Neutrophil (primary cell): ENCODE measurements at regions not wholly inside any gene's neighbourhood (a gene's known extent, or its start where the extent isn't known, plus 50 kb on each side); places are given as distances from the start of the nearest gene placed in this dataset.

Experiments
- H3K27ac ChIP-seq: fragments of 200-600 bp; sonication (generic); 2 replicates; pipeline ENCODE4 v1.5.1; 2016; ENCODE audit warnings: mild to moderate bottlenecking, moderate library complexity
- H3K27me3 ChIP-seq: fragments of 200-600 bp; sonication (generic); 2 replicates; pipeline ENCODE4 v1.6.0; 2016; ENCODE audit warnings: mild to moderate bottlenecking
- H3K36me3 ChIP-seq: fragments of 200-600 bp; sonication (generic); 2 replicates; pipeline ENCODE4 v1.5.1; 2017
- H3K4me1 ChIP-seq, 2 experiments: fragments of 200-600 bp in 1 of 2; sonication (generic) in 1 of 2; 1 replicate in 1 of 2; 2 replicates in 1 of 2; pipeline versions ENCODE4 v1.5.1 to v1.6.1; 2013 to 2016; ENCODE audit warnings: low read depth in 1 of 2, low read length in 1 of 2, mild to moderate bottlenecking in 1 of 2, moderate library complexity in 1 of 2; ENCODE audit not compliant: control insufficient read depth in 1 of 2, insufficient read depth in 1 of 2
- H3K4me3 ChIP-seq, 2 experiments: fragments of 200-600 bp in 1 of 2; sonication (generic) in 1 of 2; 1 replicate in 1 of 2; 2 replicates in 1 of 2; pipeline ENCODE4 v1.5.1; 2013 to 2016; ENCODE audit warnings: low read depth in 1 of 2, low read length in 1 of 2, mild to moderate bottlenecking in 1 of 2, moderate library complexity in 1 of 2
- H3K9me3 ChIP-seq: fragments of 200-600 bp; sonication (generic); 2 replicates; pipeline ENCODE4 v1.5.1; 2016
- TF ChIP-seq, protein P1 (sequence below): fragments of 200-600 bp; sonication (generic); IDR thresholded peaks from 2 replicates; pipeline ENCODE4 v1.5.1; 2016; ENCODE audit warnings: antibody characterized with exemption

DNA sequence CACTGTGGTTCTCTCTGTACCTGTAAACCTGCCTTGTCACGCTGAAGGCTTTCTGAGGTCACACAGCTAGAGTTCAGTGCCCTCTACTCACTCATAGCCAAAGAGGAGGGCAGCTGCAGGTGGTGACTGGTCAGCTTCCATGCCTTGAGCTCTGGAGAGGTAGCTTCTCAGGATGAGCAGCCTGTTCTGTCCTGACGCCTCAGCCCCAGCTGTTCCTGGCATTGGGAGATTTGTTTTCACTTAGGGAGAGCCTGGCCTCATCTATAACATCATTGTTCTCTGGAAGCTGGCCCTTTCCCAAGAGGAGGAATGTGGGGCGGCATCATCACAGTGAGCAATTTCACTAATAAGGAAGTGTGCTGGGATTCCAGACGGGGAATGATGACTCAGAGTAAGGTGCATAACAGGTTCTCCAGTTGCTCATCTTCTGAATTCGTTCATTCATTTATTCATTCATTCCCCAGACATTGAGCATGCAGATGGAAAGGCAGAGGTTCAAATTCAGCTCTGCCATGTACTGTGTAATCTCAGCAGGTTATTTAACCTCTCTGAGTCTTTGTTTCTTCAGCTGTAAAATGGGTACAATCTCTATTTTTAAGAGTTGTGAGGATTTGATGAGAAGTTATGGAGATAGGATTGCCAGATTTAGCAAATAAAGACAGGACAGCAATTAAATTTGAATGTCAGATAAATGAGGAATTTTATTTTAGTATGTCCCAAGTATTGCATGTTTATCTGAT is 255.8 kb upstream of the CRY1 start:
- Histone ChIP-seq H3K9me3 (no peaks in the 10 kb centered on the region), H3K4me3 (no peak overlapping the region), H3K36me3 (no peaks in the 10 kb centered on the region), H3K27me3 (no peaks in the 10 kb centered on the region), H3K27ac (no peak overlapping the region), H3K4me1 (peaks cover 14 to 23% of the 10 kb centered on the region in 2 experiments)
- TF ChIP-seq, protein P1, sequence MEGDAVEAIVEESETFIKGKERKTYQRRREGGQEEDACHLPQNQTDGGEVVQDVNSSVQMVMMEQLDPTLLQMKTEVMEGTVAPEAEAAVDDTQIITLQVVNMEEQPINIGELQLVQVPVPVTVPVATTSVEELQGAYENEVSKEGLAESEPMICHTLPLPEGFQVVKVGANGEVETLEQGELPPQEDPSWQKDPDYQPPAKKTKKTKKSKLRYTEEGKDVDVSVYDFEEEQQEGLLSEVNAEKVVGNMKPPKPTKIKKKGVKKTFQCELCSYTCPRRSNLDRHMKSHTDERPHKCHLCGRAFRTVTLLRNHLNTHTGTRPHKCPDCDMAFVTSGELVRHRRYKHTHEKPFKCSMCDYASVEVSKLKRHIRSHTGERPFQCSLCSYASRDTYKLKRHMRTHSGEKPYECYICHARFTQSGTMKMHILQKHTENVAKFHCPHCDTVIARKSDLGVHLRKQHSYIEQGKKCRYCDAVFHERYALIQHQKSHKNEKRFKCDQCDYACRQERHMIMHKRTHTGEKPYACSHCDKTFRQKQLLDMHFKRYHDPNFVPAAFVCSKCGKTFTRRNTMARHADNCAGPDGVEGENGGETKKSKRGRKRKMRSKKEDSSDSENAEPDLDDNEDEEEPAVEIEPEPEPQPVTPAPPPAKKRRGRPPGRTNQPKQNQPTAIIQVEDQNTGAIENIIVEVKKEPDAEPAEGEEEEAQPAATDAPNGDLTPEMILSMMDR, result no peak

DNA sequence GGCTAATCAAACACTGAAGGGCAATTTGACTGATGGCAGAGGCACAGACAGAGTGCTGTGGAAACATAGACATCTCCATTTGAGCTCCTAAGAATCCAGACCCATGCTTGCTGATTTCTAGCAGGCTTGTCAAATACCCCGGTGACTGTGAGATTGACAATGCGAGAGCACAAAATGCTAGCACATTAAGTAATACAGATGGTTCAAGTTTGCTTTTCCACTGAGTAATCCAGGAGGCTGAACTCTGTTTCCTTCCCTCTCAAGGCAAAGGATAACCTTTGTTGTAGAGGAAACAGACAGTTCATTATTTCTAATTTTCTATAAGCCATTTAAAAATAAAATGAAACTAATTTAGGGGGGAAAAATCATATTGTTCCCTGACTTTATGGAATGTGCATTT is 256.5 kb upstream of the CRY1 start:
- Histone ChIP-seq H3K36me3 (no peaks in the 10 kb centered on the region), H3K4me1 (peaks cover 14 to 23% of the 10 kb centered on the region in 2 experiments), H3K9me3 (no peaks in the 10 kb centered on the region), H3K4me3 (no peak overlapping the region), H3K27me3 (no peaks in the 10 kb centered on the region), H3K27ac (no peak overlapping the region)
- TF ChIP-seq, protein P1, result no peak

DNA sequence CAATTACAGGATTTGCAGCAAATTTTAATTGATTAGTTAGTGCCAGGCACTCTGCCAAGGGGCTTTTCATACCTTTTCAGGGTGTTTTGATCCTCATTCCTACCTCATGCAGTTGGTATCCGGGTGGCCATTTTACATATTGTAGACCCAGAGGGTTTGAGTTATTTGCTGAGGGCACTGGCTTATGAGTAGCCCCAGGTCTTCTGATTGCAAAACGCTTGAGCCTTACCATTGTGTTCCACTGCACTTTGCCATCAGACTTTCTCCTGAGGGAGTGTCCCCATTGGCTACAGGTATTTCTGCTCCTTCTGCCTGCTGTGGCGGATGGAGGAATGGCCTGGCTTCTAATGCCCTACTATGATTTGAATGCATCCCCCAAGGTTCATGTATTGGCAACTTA is 257.8 kb upstream of the CRY1 start:
- Histone ChIP-seq H3K36me3 (no peaks in the 10 kb centered on the region), H3K27me3 (no peaks in the 10 kb centered on the region), H3K9me3 (no peaks in the 10 kb centered on the region), H3K4me1 (peaks cover 14 to 23% of the 10 kb centered on the region in 2 experiments), H3K4me3 (no peak overlapping the region), H3K27ac (no peak overlapping the region)
- TF ChIP-seq, protein P1, result no peak

DNA sequence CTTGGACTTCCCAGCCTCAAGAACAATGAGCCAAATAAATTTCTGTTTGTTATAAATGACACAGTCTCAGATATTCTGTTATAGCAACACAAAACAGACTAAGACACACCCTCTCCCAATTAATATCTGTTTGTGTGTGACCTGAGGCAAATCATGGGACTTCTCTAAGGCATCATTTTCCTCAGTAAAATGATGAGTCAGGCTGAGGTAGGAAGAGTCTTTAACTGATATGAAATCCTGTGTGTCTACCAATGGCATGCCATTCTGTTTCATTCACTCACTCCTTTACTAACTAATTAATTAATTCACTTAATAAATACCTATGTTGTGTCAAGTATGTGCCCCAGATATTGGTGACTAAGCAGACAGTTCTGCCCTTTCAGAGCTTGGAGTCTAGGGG is 258.4 kb upstream of the CRY1 start:
- TF ChIP-seq, protein P1, result no peak
- peaks cover 14 to 23% of the 10 kb centered on the region in 2 experiments for H3K4me1 ChIP-seq
- H3K4me3 ChIP-seq, result no peak overlapping the region
- no peaks in the 10 kb centered on the region for H3K27me3 ChIP-seq
- H3K9me3 ChIP-seq, result no peaks in the 10 kb centered on the region
- peak overlapping the region; percentile 71 for H3K27ac ChIP-seq
- H3K36me3 ChIP-seq, result no peaks in the 10 kb centered on the region

DNA sequence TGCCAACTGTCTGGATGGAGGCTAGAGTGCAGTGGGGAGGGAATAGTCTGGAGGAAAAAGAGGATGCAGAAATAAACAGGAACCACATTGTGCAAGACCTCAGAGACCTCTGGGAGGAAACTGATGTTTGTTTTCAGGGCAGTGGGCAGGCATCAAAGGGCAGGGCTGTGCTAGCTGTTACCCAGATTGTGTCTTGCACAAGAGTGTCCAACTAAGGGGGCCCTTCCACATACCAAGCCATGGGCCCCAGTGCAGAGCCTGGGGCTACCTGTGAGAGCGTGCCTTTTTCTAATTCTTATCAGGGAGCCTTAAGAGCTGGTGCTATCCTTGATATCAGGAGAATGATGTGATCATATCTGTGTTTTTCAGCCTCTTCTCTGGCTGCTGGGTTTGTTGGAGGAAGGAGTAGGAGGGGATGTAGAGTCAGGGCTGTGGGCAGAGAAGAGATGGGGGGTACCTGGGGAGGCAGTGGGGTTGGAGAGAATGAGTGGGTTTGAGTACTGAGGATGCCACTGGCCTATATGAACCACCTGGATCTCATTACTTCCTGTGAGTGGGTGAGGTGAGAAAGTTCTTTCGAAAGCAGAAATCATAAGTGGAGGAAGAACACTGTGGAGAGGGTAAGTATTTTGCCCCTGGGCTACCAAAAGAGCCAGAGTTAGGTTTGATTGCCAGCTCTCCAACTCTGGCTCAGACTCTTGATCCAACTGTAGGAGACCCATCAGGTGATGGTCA is 259.2 kb upstream of the CRY1 start:
- TF ChIP-seq, protein P1, result no peak
- H3K27ac ChIP-seq, result peak overlapping the region; percentile 71

More for the DNA sequence above, 259.2 kb upstream of the CRY1 start:
- no peaks in the 10 kb centered on the region for H3K36me3 ChIP-seq
- H3K27me3 ChIP-seq, result no peaks in the 10 kb centered on the region
- H3K4me3 ChIP-seq, result peak overlapping the region in 1 of 2 experiments; percentile 34
- H3K9me3 ChIP-seq, result no peaks in the 10 kb centered on the region
- H3K4me1 ChIP-seq, result peaks cover 14 to 23% of the 10 kb centered on the region in 2 experiments
